ENCODE measurements at regions not wholly inside any gene's neighbourhood (a gene's known extent, or its start where the extent isn't known, plus 50 kb on each side); places are given as distances from the start of the nearest gene placed in this dataset.

- no peak for TF ChIP-seq POLR2AphosphoS5 (IDR thresholded peaks at IDR 0.05)
- no peak for TF ChIP-seq EP300 (IDR thresholded peaks at IDR 0.05)
- TF ChIP-seq POLR2A (IDR thresholded peaks at IDR 0.05), result no peak
- no peak for TF ChIP-seq CTCF (IDR thresholded peaks at IDR 0.05)
- 41% methylated on average over 3 of the region's 3 CpGs for WGBS
These were observed 179.3 kb upstream of the GEMIN8 start for GRCh38 chrX:14209034-14209433.

GRCh38 chrX:14194711-14195110 lies 165.0 kb upstream of the GEMIN8 start:
- no peaks in the 10 kb centered on the region for H3K9me3 ChIP-seq
- H3K4me3 ChIP-seq, result no peak overlapping the region
- TF ChIP-seq EP300 (IDR thresholded peaks at IDR 0.05) (no peak), POLR2A (IDR thresholded peaks at IDR 0.05) (no peak), POLR2AphosphoS5 (IDR thresholded peaks at IDR 0.05) (no peak), CTCF (IDR thresholded peaks at IDR 0.05) (no peak)
- no peak for DNase-seq (ENCODE audit: low spot score in 2 of 2)
- 79% methylated on average over 1 of the region's 1 CpG for whole genome bisulfite sequencing
- H3K36me3 ChIP-seq, result no peaks in the 10 kb centered on the region
- H3K4me1 ChIP-seq, result no peaks in the 10 kb centered on the region
- no peaks in the 10 kb centered on the region for H3K27me3 ChIP-seq
- H3K27ac ChIP-seq, result no peak overlapping the region

More at GRCh38 chrX:14209034-14209433, 179.3 kb upstream of the GEMIN8 start:
- H3K4me3 ChIP-seq, result no peak overlapping the region
- no peaks in the 10 kb centered on the region for H3K4me1 ChIP-seq
- no peak overlapping the region for H3K27ac ChIP-seq
- DNase-seq (ENCODE audit: low spot score in 2 of 2), result no peak
- H3K9me3 ChIP-seq, result no peaks in the 10 kb centered on the region
- H3K27me3 ChIP-seq, result no peaks in the 10 kb centered on the region
- H3K36me3 ChIP-seq, result no peaks in the 10 kb centered on the region

DNA sequence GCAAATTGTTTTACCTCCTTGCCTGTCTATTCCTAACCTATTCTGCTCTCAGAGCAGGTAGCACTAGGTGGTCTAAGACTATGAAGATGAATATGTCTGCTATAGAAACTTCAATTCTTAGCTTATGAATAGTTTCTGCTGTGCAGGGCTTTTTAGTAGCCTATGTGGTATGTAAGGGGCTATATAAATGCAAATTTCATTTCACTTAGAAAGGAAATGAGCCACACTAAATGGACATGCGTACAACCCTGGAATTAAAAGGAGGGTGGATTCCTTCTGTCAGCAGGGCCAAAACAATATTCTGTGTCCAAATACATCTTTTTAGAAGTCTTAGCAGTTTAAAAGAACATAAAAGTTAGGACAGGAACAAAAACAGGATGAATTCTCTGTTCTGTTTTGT lies 163.9 kb upstream of the GEMIN8 start:
- no peak for DNase-seq (ENCODE audit: low spot score in 2 of 2)
- 90% methylated on average over 1 of the region's 1 CpG for WGBS
- Histone ChIP-seq H3K36me3 (no peaks in the 10 kb centered on the region), H3K4me1 (no peaks in the 10 kb centered on the region), H3K27me3 (no peaks in the 10 kb centered on the region), H3K27ac (no peak overlapping the region), H3K9me3 (no peaks in the 10 kb centered on the region), H3K4me3 (no peak overlapping the region)
- no peak for TF ChIP-seq POLR2A (IDR thresholded peaks at IDR 0.05)
- TF ChIP-seq EP300 (IDR thresholded peaks at IDR 0.05), result no peak
- TF ChIP-seq POLR2AphosphoS5 (IDR thresholded peaks at IDR 0.05), result no peak
- no peak for TF ChIP-seq CTCF (IDR thresholded peaks at IDR 0.05)

DNA sequence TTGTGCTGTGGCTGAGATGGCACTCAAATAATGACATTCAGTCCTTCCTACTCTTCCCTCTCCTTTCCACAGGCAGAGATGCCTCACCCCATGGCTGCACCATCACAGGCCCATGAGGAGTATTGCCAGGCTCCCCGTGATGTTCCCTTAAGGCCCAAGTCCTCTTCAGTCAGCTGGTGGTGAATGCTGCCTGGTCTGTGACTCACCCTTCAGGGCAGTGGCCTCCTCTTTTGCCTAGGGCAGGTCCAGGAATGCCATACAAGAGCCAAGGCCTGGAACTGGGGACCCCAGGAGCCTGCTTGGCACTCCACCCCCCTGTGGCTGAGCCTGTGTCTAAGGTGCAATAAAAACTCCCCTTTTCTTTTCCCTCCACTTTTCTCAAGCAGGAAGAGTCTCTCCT lies 144.2 kb upstream of the GEMIN8 start:
- Histone ChIP-seq H3K27ac (no peak overlapping the region), H3K9me3 (no peaks in the 10 kb centered on the region), H3K36me3 (no peaks in the 10 kb centered on the region), H3K4me1 (no peaks in the 10 kb centered on the region), H3K27me3 (no peaks in the 10 kb centered on the region), H3K4me3 (no peak overlapping the region)
- TF ChIP-seq POLR2AphosphoS5 (IDR thresholded peaks at IDR 0.05), result no peak
- no peak for TF ChIP-seq CTCF (IDR thresholded peaks at IDR 0.05)
- no peak for TF ChIP-seq EP300 (IDR thresholded peaks at IDR 0.05)
- no peak for TF ChIP-seq POLR2A (IDR thresholded peaks at IDR 0.05)
- no peak for DNase-seq (ENCODE audit: low spot score in 2 of 2)
- 43% methylated on average over 1 of the region's 1 CpG for WGBS

DNA sequence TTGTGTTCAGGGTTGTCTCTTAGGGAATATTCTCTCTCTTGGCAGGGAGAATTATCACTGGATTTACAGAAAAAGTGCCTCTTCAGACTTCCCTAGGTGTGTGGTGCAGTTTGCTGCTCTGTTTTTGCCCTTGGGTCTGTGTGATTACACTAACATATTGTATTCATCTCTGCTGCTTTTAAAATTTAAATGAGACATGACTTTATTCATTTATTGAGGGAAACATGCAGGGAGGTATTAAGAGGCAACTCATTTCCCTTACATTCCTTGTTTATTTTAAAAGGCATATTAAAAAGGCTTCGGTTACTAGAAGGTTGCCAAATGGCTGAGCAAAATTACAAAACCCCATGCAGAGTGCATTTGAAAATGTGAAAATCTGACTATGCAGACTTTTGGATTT lies 135.1 kb upstream of the GEMIN8 start:
- Histone ChIP-seq H3K36me3 (no peaks in the 10 kb centered on the region), H3K4me1 (no peaks in the 10 kb centered on the region), H3K27me3 (no peaks in the 10 kb centered on the region), H3K9me3 (no peaks in the 10 kb centered on the region), H3K27ac (no peak overlapping the region), H3K4me3 (no peak overlapping the region)
- TF ChIP-seq POLR2AphosphoS5 (IDR thresholded peaks at IDR 0.05) (no peak), EP300 (IDR thresholded peaks at IDR 0.05) (no peak), POLR2A (IDR thresholded peaks at IDR 0.05) (no peak), CTCF (IDR thresholded peaks at IDR 0.05) (no peak)
- WGBS, result 66% methylated on average over 1 of the region's 1 CpG
- DNase-seq (ENCODE audit: low spot score in 2 of 2), result no peak

All from suprapubic skin (tissue), 4 donors.